ENCODE measurements at regions not wholly inside any gene's neighbourhood (a gene's known extent, or its start where the extent isn't known, plus 50 kb on each side); places are given as distances from the start of the nearest gene placed in this dataset.

DNA sequence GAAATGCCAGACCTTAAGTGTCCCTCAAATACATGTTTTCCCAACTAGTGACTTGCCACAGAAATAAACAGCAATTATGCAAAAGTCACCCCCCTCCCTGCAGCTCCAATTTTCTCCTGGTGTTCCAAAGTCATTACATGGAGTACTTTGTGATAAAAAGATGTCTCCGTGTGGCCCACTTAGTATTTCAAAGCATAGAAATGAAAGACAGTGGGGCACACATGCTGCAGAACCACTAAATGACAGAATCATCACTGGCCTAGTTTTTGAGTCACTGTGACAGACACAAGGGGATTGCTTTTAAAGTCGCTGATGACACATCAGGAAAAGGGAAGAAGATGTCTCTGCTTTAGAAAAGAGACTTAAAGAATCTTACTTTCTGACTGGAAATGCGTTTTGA lies 323.4 kb downstream of the PSAT1 start:
- TF ChIP-seq, protein P1, sequence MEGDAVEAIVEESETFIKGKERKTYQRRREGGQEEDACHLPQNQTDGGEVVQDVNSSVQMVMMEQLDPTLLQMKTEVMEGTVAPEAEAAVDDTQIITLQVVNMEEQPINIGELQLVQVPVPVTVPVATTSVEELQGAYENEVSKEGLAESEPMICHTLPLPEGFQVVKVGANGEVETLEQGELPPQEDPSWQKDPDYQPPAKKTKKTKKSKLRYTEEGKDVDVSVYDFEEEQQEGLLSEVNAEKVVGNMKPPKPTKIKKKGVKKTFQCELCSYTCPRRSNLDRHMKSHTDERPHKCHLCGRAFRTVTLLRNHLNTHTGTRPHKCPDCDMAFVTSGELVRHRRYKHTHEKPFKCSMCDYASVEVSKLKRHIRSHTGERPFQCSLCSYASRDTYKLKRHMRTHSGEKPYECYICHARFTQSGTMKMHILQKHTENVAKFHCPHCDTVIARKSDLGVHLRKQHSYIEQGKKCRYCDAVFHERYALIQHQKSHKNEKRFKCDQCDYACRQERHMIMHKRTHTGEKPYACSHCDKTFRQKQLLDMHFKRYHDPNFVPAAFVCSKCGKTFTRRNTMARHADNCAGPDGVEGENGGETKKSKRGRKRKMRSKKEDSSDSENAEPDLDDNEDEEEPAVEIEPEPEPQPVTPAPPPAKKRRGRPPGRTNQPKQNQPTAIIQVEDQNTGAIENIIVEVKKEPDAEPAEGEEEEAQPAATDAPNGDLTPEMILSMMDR (conservative IDR thresholded peaks at IDR 0.05; ENCODE audit: low read length): no peak
- no peak for TF ChIP-seq EZH2phosphoT487 (IDR thresholded peaks at IDR 0.05; ENCODE audit: borderline replicate concordance)
